ENCODE measurements at regions not wholly inside any gene's neighbourhood (a gene's known extent, or its start where the extent isn't known, plus 50 kb on each side); places are given as distances from the start of the nearest gene placed in this dataset.

GRCh38 chr3:166453478-166453877, 616.3 kb upstream of the BCHE start:
- DNase-seq (ENCODE audit: extremely low read depth, low read depth) = no peak
- no peak for TF ChIP-seq CTCF (IDR thresholded peaks at IDR 0.05; ENCODE audit: low read depth, low read length)

GRCh38 chr3:166451997-166452396, 614.8 kb upstream of the BCHE start:
- no peak for TF ChIP-seq CTCF (IDR thresholded peaks at IDR 0.05; ENCODE audit: low read depth, low read length)
- no peak for DNase-seq (ENCODE audit: extremely low read depth, low read depth)

GRCh38 chr3:166447513-166447912, 610.3 kb upstream of the BCHE start:
- no peak for TF ChIP-seq CTCF (IDR thresholded peaks at IDR 0.05; ENCODE audit: low read depth, low read length)
- no peak for DNase-seq (ENCODE audit: extremely low read depth, low read depth)

GRCh38 chr3:166446986-166447385, 609.8 kb upstream of the BCHE start:
- TF ChIP-seq CTCF (IDR thresholded peaks at IDR 0.05; ENCODE audit: low read depth, low read length) = no peak

DNA sequence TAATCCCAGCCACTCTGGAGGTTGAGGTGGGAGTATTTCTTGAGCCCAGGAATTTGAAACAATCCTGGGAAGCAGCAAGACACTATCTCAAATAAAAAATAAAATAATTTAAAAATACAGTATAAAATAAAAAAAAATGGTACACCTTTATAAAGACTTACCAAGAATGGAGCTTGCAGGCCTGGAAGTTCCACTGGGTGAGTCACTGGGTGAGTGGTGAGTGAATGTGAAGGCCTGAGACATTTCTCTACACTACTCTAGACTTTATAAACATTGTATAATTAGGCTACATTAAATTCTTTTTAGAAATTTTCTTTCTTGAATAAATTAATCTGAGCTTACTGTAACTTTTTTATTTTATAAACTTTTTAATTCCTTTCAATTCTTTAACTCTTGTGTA, 609.1 kb upstream of the BCHE start:
- no peak for DNase-seq (ENCODE audit: extremely low read depth, low read depth)
- no peak for TF ChIP-seq CTCF (IDR thresholded peaks at IDR 0.05; ENCODE audit: low read depth, low read length)

More at GRCh38 chr3:166446986-166447385, 609.8 kb upstream of the BCHE start:
- DNase-seq (ENCODE audit: extremely low read depth, low read depth) = no peak

- no peak for DNase-seq (ENCODE audit: extremely low read depth, low read depth)
- TF ChIP-seq CTCF (IDR thresholded peaks at IDR 0.05; ENCODE audit: low read depth, low read length) = no peak
These were observed 608.6 kb upstream of the BCHE start for GRCh38 chr3:166445865-166446264.

DNA sequence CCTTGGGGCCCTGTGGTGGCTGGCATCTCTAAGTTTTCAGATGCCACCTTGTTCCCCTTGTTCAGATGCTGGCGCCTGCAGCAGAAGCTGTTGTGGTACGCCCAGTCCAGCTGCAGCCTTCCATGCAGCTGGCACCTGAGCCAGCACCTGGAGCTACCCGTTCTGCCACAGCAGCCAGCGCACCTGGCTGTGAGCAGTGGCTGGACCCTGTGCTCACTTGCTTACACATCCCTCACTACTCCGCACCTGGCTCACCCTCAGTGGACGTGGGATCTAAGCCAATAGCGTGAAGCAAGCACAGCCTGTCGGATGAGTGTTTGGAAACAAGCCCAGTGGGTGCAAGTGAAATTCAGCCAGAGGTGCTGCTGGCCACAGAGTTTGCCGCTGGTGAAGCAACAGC, 607.5 kb upstream of the BCHE start:
- no peak for DNase-seq (ENCODE audit: extremely low read depth, low read depth)
- TF ChIP-seq CTCF (IDR thresholded peaks at IDR 0.05; ENCODE audit: low read depth, low read length) = no peak
